ENCODE measurements at regions not wholly inside any gene's neighbourhood (a gene's known extent, or its start where the extent isn't known, plus 50 kb on each side); places are given as distances from the start of the nearest gene placed in this dataset.
"Not testable (repeated sequence)": the region's sequence is repeated elsewhere in the genome, so short reads cannot be mapped to it uniquely, and the experiment has no call there.

GRCh38 chr5:176018598-176018997, 50.5 kb upstream of the THOC3 start:
- DNase-seq (ENCODE audit: low read depth in 3 of 3, low spot score in 2 of 3), result not testable (repeated sequence)

- not testable (repeated sequence) for DNase-seq (ENCODE audit: low read depth in 3 of 3, low spot score in 2 of 3)
These were observed 52.7 kb upstream of the THOC3 start for GRCh38 chr5:176020852-176021251.

GRCh38 chr5:176023535-176023934, 55.4 kb upstream of the THOC3 start:
- not testable (repeated sequence) for DNase-seq (ENCODE audit: low read depth in 3 of 3, low spot score in 2 of 3)

GRCh38 chr5:176029445-176029844, 61.3 kb upstream of the THOC3 start:
- not testable (repeated sequence) for DNase-seq (ENCODE audit: low read depth in 3 of 3, low spot score in 2 of 3)

- DNase-seq (ENCODE audit: low read depth in 3 of 3, low spot score in 2 of 3), result not testable (repeated sequence)
These were observed 62.4 kb upstream of the THOC3 start for GRCh38 chr5:176030361-176031117.

GRCh38 chr5:176031118-176031510, 63.0 kb upstream of the THOC3 start:
- DNase-seq (ENCODE audit: low read depth in 3 of 3, low spot score in 2 of 3), result not testable (repeated sequence)

GRCh38 chr5:176033186-176033585, 65.1 kb upstream of the THOC3 start:
- not testable (repeated sequence) for DNase-seq (ENCODE audit: low read depth in 3 of 3, low spot score in 2 of 3)

- not testable (repeated sequence) for DNase-seq (ENCODE audit: low read depth in 3 of 3, low spot score in 2 of 3)
These were observed 66.5 kb upstream of the THOC3 start for GRCh38 chr5:176034407-176035200.

- DNase-seq (ENCODE audit: low read depth in 3 of 3, low spot score in 2 of 3), result not testable (repeated sequence)
These were observed 67.1 kb upstream of the THOC3 start for GRCh38 chr5:176035201-176035530.

- not testable (repeated sequence) for DNase-seq (ENCODE audit: low read depth in 3 of 3, low spot score in 2 of 3)
These were observed 67.7 kb upstream of the THOC3 start for GRCh38 chr5:176035816-176036308.

GRCh38 chr5:176036391-176036790, 68.3 kb upstream of the THOC3 start:
- DNase-seq (ENCODE audit: low read depth in 3 of 3, low spot score in 2 of 3), result not testable (repeated sequence)

- not testable (repeated sequence) for DNase-seq (ENCODE audit: low read depth in 3 of 3, low spot score in 2 of 3)
These were observed 69.1 kb upstream of the THOC3 start for GRCh38 chr5:176037190-176037589.

GRCh38 chr5:176040105-176040801, 72.1 kb upstream of the THOC3 start:
- not testable (repeated sequence) for DNase-seq (ENCODE audit: low read depth in 3 of 3, low spot score in 2 of 3)

GRCh38 chr5:176041248-176041994, 73.3 kb upstream of the THOC3 start:
- DNase-seq (ENCODE audit: low read depth in 3 of 3, low spot score in 2 of 3), result not testable (repeated sequence)

- DNase-seq (ENCODE audit: low read depth in 3 of 3, low spot score in 2 of 3), result not testable (repeated sequence)
These were observed 74.0 kb upstream of the THOC3 start for GRCh38 chr5:176042020-176042658.

GRCh38 chr5:176043252-176043829, 75.2 kb upstream of the THOC3 start:
- not testable (repeated sequence) for DNase-seq (ENCODE audit: low read depth in 3 of 3, low spot score in 2 of 3)

- DNase-seq (ENCODE audit: low read depth in 3 of 3, low spot score in 2 of 3), result not testable (repeated sequence)
These were observed 75.9 kb upstream of the THOC3 start for GRCh38 chr5:176043986-176044385.

GRCh38 chr5:176044431-176044830, 76.3 kb upstream of the THOC3 start:
- not testable (repeated sequence) for DNase-seq (ENCODE audit: low read depth in 3 of 3, low spot score in 2 of 3)

- not testable (repeated sequence) for DNase-seq (ENCODE audit: low read depth in 3 of 3, low spot score in 2 of 3)
These were observed 77.3 kb upstream of the THOC3 start for GRCh38 chr5:176045442-176045841.
